ENCODE measurements at regions not wholly inside any gene's neighbourhood (a gene's known extent, or its start where the extent isn't known, plus 50 kb on each side); places are given as distances from the start of the nearest gene placed in this dataset.

GRCh38 chr1:5562331-5562730, 429.9 kb downstream of the NPHP4 start:
- DNase-seq = no peak

GRCh38 chr1:5559078-5559477, 433.1 kb downstream of the NPHP4 start:
- DNase-seq = no peak

DNA sequence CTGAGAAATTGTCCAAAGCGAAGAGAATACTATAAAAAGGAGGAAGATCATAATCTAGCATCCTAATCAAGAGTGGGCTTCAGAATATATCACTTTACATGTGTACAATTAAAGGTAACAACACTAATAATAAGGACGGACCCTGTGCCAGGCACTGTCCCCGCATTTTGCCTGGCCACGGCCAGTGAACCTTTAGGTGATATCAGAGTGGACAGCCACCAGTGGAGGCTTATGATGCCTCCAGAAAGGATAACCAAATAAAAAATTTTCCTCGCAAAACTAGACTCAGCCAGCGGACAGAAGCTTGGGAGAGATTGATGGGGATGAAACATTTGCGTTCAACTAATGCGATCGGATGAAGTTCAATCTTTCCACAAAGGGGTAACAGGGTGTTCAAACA, 436.4 kb downstream of the NPHP4 start:
- no peak for DNase-seq

GRCh38 chr1:5554784-5555183, 437.4 kb downstream of the NPHP4 start:
- no peak for DNase-seq

GRCh38 chr1:5554111-5554510, 438.1 kb downstream of the NPHP4 start:
- DNase-seq = no peak

DNA sequence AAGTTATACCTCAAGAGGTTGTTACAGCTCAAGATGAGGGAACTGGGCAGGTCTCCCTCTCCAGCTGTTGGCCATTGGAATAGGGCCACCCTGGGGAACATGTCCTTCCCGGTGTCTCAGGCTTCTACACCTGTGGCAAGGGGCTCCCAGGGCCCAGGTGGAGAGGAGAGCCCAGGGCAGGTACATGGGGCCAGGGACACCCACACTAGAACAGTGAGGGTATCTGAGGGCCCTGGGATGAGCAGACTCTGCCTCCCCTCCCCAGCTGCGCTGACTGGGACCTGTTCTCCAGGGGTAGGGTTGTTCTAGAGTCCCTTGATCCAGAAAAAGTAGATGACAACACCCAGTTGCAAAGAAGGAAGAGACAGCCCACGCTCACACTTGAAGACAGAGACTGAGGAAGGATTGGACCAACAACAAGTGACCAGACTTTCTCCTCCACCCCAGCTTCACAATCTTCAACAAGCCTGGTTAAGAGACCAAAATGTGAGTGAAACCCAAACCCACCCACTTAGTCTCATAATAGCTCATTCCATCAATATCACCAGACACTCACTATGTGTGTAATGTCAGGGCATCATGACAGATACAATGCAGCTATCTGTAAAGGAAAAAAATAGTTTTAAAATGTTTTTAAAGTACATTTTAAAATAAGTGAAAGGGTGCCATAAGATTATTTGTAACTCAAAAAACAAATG, 439.3 kb downstream of the NPHP4 start:
- no peak for DNase-seq

- peak; percentile 2 for DNase-seq
These were observed 440.8 kb downstream of the NPHP4 start for GRCh38 chr1:5551274-5551975.

DNA sequence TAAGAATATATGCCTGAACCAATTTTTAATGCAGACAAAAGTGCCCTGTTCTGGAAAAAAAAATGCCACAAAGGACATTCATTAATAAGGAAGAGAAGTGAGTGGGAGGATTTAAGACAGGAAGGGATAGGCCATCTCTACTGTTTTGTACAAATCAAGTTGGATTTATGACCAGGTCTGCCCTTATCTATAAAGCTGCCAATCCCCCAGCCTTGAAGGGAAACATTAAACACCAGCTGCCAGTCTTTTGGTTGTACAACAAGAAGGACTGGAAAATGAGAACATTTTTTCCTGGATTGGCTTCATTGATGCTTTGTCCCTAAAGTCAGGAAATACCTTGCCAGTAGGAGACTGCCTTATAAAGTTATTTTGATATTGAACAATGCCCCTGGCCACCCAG, 444.0 kb downstream of the NPHP4 start:
- DNase-seq = no peak

- DNase-seq = no peak
These were observed 449.0 kb downstream of the NPHP4 start for GRCh38 chr1:5543235-5543634.

GRCh38 chr1:5532811-5533210, 459.4 kb downstream of the NPHP4 start:
- no peak for DNase-seq

- no peak for DNase-seq
These were observed 465.2 kb downstream of the NPHP4 start for GRCh38 chr1:5526822-5527551.

DNA sequence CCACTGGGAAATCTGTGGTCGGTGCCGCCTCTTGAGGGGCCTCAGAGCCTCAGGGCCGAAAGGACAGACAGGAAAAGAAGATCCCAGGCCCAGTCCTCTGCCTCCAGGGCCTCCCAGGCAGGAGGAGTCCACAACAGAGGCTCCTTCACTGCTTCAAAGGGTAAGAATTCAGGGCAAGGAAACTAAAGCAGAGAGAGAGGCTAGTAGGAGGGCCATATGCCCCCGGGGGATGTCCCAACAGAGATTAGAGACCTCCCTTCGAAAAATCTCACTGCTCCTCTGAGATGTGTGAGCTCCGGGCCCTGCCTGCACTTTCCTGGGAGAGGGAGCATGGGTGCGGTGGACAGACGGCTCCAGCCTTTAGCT, 465.9 kb downstream of the NPHP4 start:
- no peak for DNase-seq

DNA sequence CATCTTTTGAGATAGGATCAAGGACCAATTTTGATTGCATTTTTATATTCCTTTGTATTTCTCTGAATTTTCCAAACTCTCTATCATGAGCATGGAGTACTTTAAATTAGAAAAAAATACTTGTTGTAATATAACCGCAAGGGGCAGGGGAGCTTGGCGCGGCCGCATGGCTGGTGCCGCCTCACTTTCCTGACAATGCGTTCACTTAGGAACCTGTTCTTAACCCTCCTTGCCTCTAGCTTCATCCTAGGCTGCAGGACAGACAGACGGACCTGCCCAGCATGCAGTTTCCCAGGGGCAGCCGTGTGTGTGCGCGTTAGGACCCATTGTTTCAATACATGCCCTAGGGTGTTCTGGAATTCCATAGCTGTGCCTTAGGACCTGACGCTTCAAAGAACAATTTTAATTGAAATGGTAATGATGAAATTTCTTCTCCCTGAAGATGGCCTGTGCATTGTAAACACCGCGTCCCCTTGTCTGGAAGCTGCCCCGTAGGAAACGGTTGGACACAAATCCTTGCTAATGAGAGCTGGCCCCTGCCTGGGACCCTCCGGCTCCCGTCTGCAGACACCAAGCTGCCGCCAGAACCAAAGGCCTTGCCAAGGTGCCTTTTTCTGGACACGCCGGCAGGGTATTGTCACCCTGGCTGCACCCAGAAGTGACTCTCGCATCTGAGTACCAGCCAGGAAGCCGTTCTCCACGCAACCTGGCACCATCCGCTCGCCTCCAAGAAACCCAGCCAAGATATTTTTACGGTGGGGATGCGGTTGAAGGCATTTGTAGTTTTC, 466.4 kb downstream of the NPHP4 start:
- DNase-seq = no peak

- no peak for DNase-seq
These were observed 469.6 kb downstream of the NPHP4 start for GRCh38 chr1:5522531-5523145.

GRCh38 chr1:5519366-5520135, 472.7 kb downstream of the NPHP4 start:
- DNase-seq = no peak

GRCh38 chr1:5516756-5517155, 475.5 kb downstream of the NPHP4 start:
- DNase-seq = no peak

- no peak for DNase-seq
These were observed 476.7 kb downstream of the NPHP4 start for GRCh38 chr1:5515501-5515900.

DNA sequence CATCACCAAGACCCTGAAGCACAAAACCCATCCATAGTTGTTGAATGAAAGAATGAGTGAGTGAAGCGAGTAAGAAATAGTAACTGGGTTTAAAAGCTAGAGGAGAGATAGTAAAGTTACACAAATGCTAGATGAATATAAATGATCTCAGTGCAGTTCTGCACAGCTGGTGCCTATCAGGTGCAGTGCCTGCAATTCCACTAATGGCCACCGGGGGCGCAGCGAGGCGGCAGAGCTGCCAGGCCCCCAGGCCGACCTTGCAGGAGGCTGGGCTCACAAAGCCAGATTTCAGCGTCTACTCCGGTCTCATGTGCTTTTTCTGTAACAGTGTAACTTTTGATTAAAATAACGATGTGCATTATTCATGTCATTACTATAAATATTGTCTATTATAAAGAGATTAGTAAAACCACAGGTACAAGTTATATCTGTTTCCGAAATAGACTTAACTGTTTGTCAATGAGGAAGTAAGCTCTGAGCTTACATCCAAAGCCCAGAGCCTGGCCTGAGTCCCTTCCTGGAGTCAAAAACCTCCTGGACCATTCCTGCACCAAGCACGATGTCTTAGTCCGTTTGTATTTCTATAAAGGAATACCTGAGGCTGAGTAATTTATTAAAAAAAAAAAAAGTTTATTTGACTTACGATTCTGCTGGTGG, 477.6 kb downstream of the NPHP4 start:
- DNase-seq = peak; percentile 23

DNA sequence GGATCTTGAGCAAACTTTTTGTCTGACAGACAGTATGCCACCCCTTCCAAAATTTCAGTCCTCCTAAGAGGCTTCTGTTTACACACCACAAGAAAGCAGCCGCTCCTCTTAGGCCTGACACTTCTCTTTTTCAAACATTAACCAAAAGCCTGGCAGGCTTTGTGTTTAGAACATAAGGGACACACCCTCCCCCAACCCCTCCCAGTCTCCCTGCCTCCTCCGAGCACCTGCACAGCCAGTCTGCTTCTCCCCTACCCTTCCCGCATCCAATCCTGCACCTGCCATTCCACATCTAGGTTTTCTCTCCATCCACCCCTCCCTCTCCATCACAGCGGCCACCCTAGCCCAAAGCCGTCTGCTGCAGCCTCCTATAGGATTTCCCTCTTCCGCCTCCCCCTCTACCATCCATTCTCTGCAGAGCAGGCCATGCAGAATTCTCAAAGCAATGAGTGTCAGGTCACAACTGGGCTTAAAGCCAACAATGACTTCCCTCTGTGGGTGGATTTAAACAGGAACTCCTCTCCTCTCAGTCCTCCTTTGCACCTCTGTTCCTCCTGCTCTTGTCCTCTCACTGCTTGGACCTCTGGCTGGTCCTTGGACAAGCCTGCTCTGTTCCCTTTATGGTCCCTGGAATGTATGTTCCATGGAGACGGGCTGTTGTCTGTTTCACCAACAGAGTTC, 478.2 kb downstream of the NPHP4 start:
- no peak for DNase-seq

DNA sequence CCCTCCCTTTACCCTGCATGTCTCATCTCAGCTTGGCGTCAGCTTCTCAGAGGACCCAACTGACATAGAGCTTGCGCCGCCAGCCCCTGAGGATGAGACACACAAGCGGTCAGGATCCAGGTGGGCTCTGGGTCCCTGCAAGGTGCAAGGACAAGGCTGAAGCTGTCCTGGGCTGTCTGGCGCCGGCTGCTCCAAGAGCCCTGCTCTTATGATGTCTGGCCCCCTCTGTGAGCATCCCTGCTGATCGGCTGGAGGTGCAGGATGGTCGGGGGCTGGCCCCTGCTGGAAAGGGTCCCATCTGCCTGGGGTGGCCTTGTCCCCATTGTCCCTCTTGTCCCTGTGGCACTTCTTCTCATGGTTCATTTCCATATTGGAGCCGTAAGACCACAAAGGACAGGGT, 479.0 kb downstream of the NPHP4 start:
- no peak for DNase-seq

All from NCI-H1436 (cell line).